WERI-Rb-1 (cell line): ENCODE measurements at regions not wholly inside any gene's neighbourhood (a gene's known extent, or its start where the extent isn't known, plus 50 kb on each side); places are given as distances from the start of the nearest gene placed in this dataset.

ENCODE experiments used
- DNase-seq: peaks from one replicate; pipeline ENCODE4 v3.0.0-alpha.2; 2020
- H3K27ac ChIP-seq: fragments of 250-450 bp; sonication (Bioruptor Pico); 2 replicates; pipeline ENCODE4 v1.5.1; 2020; ENCODE audit warnings: mild to moderate bottlenecking, moderate library complexity
- H3K27me3 ChIP-seq: fragments of 250-450 bp; sonication (Bioruptor Pico); 2 replicates; pipeline ENCODE4 v1.5.1; 2021; ENCODE audit warnings: mild to moderate bottlenecking, low read depth, moderate library complexity; ENCODE audit not compliant: insufficient read depth, severe bottlenecking
- H3K36me3 ChIP-seq: fragments of 250-450 bp; sonication (Bioruptor Pico); 2 replicates; pipeline ENCODE4 v1.5.1; 2020; ENCODE audit warnings: mild to moderate bottlenecking, moderate library complexity
- H3K4me3 ChIP-seq: 2 replicates; pipeline ENCODE4 v1.5.1; 2011; ENCODE audit warnings: low read depth, mild to moderate bottlenecking, control low read depth, low read length
- H3K9me3 ChIP-seq: fragments of 250-450 bp; sonication (Bioruptor Pico); 2 replicates; pipeline ENCODE4 v1.5.1; 2021; ENCODE audit warnings: mild to moderate bottlenecking, moderate library complexity; ENCODE audit not compliant: severe bottlenecking
- CTCF ChIP-seq: IDR thresholded peaks from 2 replicates; pipeline ENCODE4 v1.5.1; 2011; ENCODE audit warnings: low read depth, mild to moderate bottlenecking, control low read depth, inconsistent platforms, low read length

DNA sequence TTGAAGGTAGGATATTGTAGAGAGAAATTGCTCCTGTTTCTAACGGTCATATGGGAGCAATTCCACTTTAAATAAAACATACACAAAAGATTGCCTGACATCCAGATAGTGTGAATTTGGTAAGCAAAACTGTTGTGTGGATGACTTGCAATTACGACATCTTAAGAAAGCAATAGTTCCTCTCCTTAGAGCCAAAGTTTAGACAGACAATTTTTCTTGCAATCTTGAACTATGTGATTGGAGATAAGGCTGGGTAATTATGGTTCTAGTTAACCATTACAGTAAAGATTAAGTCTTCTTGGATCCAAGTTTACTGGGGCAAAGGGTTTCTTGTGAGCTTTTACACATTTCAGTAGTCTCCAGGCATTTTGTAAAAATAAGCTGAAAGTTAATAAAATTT lies 1080.6 kb upstream of the CDH6 start:
- no peak for DNase-seq
- no peak for TF ChIP-seq CTCF
- H3K27ac ChIP-seq = no peak overlapping the region
- H3K9me3 ChIP-seq = no peaks in the 10 kb centered on the region
- H3K4me3 ChIP-seq = no peak overlapping the region
- no peaks in the 10 kb centered on the region for H3K27me3 ChIP-seq
- no peaks in the 10 kb centered on the region for H3K36me3 ChIP-seq

GRCh38 chr5:30108051-30108450 lies 1085.4 kb upstream of the CDH6 start:
- Histone ChIP-seq H3K27ac (no peak overlapping the region), H3K36me3 (no peaks in the 10 kb centered on the region), H3K4me3 (no peak overlapping the region), H3K9me3 (no peaks in the 10 kb centered on the region), H3K27me3 (no peaks in the 10 kb centered on the region)
- TF ChIP-seq CTCF = no peak
- DNase-seq = no peak

GRCh38 chr5:30106596-30106995 lies 1086.9 kb upstream of the CDH6 start:
- Histone ChIP-seq H3K4me3 (no peak overlapping the region), H3K36me3 (no peaks in the 10 kb centered on the region), H3K9me3 (no peaks in the 10 kb centered on the region), H3K27me3 (no peaks in the 10 kb centered on the region), H3K27ac (no peak overlapping the region)
- DNase-seq = no peak
- TF ChIP-seq CTCF = no peak

- Histone ChIP-seq H3K36me3 (no peaks in the 10 kb centered on the region), H3K4me3 (no peak overlapping the region), H3K27ac (no peak overlapping the region), H3K27me3 (no peaks in the 10 kb centered on the region), H3K9me3 (no peaks in the 10 kb centered on the region)
- TF ChIP-seq CTCF = no peak
- DNase-seq = no peak
Observed at GRCh38 chr5:30104872-30105596, 1088.5 kb upstream of the CDH6 start.

DNA sequence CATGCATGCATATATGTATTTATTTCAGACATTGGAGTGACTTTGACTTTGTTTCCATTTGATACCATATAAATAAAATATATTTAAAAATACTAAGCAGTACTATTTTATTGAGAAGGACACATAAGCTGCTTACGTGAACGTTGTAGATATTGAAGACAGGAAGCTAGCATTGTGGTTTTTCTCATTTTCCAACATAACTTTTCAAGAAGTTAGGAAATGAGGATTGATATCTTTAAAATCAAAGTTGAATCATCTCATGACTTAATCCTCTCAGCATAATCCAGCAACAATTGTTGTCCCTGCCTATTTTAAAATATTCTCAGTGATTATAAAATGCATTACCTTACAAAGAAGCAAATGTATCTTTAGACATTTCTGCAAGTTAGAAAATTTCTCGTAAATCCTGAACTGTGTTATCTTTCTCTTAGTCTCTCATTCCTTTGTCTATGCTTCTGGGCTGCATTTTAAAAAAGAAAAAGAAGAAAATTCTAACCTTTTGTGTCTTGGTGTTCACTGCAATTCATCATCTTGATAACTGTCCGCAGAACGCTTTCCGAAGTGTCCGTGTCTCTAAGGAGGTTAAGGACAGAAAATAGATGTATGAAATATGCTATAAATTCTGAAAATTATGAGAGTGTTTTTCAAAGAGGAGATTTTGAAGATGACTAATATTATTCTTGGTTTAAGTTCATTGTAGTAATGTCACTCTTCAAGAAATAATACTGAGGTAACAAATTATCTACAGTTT lies 1089.9 kb upstream of the CDH6 start:
- H3K27ac ChIP-seq = no peak overlapping the region
- H3K27me3 ChIP-seq = no peaks in the 10 kb centered on the region
- no peaks in the 10 kb centered on the region for H3K9me3 ChIP-seq
- no peak for TF ChIP-seq CTCF
- no peaks in the 10 kb centered on the region for H3K36me3 ChIP-seq
- no peak overlapping the region for H3K4me3 ChIP-seq
- no peak for DNase-seq
